Ovary (tissue), 3 donors: ENCODE measurements at regions not wholly inside any gene's neighbourhood (a gene's known extent, or its start where the extent isn't known, plus 50 kb on each side); places are given as distances from the start of the nearest gene placed in this dataset.

ENCODE experiments used
- CTCF ChIP-seq, 3 donors: fragments of 450-650 bp in 2 of 3; fragments of 200-600 bp in 1 of 3; IDR thresholded peaks; one replicate each; pipeline versions ENCODE4 v1.5.1 to v1.8.0; 2016 to 2022; ENCODE audit warnings: antibody characterized with exemption in 3 of 3, mild to moderate bottlenecking in 1 of 3
- POLR2A ChIP-seq: fragments of 450-650 bp; IDR thresholded peaks from one replicate; pipeline ENCODE4 v1.6.1; 2017; ENCODE audit warnings: antibody characterized with exemption, mild to moderate bottlenecking, moderate library complexity
- donor health status: DM: no; HTN: no; CAD: no.

GRCh38 chr1:213486488-213486887 lies 435.4 kb downstream of the RPS6KC1 start:
- TF ChIP-seq CTCF (IDR thresholded peaks at IDR 0.05): no peak
- no peak for TF ChIP-seq POLR2A
